ENCODE measurements at regions not wholly inside any gene's neighbourhood (a gene's known extent, or its start where the extent isn't known, plus 50 kb on each side); places are given as distances from the start of the nearest gene placed in this dataset.
"Not testable (repeated sequence)": the region's sequence is repeated elsewhere in the genome, so short reads cannot be mapped to it uniquely, and the experiment has no call there.

- TF ChIP-seq CTCF, EP300 (IDR thresholded peaks at IDR 0.05): not testable (repeated sequence)
Observed at GRCh38 chr15:49732109-49732508, 111.3 kb downstream of the DTWD1 start.
